ENCODE measurements at regions not wholly inside any gene's neighbourhood (a gene's known extent, or its start where the extent isn't known, plus 50 kb on each side); places are given as distances from the start of the nearest gene placed in this dataset.
"Not testable (repeated sequence)": the region's sequence is repeated elsewhere in the genome, so short reads cannot be mapped to it uniquely, and the experiment has no call there.

- no peak for DNase-seq
Measured at GRCh38 chr1:30525971-30526651, 197.3 kb downstream of the MATN1 start.

- DNase-seq: no peak
Measured at GRCh38 chr1:30525631-30525970, 197.8 kb downstream of the MATN1 start.

GRCh38 chr1:30524840-30525617, 198.4 kb downstream of the MATN1 start:
- DNase-seq: no peak

DNA sequence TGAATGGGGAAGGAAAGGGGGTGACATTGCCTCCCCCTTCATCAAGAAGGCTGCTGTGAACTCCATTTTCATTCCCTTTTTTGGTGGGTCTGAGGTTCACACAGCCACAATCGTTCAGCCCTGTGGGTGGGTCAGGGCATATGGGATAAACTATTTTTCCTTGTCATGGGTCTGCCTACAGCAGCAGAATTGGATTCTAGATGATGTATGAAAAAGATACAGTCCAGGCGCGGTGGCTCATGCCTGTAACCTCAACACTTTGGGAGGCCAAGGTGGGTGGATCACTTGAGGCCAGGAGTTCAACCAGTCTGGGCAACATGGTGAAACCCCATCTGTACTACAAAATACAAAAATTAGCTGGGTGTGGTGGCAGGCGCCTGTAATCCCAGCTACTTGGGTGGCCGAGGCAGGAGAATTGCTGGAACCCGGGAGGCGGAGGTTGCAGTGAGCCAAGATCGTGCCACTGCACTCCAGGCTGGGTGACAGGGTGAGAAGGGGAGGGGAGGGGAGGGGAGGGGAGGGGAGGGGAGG, 199.3 kb downstream of the MATN1 start:
- DNase-seq: not testable (repeated sequence)

GRCh38 chr1:30523055-30524020, 200.0 kb downstream of the MATN1 start:
- no peak for DNase-seq

DNA sequence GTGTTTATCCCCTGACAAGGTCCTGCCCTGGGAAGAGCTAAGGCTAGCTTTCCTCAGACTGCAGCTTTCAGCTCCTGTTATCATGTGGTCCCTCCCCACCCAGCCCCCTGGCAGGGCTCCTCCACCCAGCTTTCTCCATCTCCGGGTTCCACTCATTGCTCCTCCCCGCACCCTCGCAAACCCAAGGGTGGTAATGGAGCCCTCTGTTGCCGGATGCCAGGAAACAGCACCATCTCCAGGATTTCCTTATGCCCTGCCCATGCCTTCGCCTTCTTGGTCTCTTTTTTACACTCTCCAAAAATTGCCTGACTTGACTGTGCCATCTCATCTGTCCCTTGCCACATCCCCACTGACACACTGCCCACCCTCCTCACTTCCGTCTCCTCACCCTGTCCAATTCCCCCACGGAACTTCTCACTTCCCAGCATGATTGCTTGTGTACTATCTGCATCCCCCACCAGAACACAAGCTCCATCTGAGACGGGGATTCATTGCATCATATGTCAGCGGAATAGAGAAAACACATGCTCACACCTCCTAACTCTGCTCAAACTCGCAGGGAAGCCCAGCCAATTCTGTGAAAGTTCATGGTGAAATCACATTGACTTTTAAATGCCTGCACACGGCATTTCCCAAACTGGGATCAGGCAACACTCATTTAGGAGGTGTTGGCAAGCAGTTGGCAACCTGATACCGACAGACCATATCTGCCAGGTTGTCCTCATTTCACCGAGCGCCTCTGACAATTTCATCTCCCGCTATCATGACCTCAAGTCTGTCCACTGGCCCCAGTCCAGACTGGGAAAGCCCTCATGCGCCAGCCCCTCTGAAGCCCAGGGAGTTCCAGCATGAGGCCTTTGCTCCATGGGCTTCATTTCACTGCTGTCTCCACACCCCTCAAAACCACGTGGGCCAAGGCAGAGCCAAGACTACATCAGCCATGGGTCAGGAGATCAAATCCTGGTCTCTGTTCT, 201.1 kb downstream of the MATN1 start:
- DNase-seq: no peak

DNA sequence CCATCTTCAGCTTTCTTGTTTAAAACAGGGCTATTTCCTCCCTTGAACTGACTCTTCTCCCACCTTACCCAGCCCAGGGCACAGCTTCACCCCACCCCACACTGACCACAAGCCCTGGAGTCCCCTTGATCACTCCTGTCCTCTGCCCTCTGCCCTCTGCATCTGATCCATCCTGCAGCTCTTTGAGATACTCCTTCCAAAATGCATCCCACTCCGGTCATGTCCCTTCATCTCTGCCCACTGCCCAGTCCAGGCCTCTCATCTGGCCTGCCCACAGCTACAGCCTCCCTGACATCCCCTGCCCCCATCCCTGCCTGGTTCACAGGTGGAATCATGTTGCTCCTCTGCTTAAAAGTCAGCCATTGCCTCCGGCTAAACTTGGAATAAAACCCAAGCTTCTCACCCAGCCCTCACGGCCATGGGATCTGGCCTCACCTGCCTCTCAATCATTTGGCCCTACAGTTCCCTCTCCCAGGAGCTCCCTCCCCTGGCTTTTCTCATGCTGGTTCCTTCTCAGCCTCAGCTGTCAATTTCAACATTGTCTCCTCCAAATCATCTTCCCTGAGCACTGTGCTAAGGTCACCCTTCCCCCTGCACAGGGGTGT, 202.0 kb downstream of the MATN1 start:
- DNase-seq: no peak

- DNase-seq: no peak
Measured at GRCh38 chr1:30520476-30520875, 202.9 kb downstream of the MATN1 start.

DNA sequence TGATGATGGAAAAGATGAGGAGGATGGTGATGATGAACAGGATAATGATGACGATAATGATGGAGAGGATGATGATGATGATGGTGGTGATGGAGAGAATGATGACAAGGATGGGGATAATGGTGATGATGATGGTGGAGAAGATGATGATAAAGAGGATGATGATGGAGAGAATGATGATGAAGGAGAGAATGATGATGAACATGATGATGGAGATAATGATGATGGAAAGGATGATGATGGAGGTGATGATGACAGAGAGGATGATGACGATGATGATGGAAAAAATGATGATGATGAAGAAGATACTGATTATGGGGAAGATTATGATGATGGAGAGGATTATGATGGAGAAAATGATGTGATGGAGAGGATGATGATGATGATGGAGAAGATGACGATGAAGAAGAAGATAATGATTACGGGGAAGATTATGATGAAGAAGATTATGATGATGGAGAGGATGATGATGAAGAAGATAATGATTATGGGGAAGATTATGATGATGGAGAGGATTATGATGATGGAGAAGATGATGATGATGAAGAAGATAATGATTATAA, 204.1 kb downstream of the MATN1 start:
- no peak for DNase-seq

DNA sequence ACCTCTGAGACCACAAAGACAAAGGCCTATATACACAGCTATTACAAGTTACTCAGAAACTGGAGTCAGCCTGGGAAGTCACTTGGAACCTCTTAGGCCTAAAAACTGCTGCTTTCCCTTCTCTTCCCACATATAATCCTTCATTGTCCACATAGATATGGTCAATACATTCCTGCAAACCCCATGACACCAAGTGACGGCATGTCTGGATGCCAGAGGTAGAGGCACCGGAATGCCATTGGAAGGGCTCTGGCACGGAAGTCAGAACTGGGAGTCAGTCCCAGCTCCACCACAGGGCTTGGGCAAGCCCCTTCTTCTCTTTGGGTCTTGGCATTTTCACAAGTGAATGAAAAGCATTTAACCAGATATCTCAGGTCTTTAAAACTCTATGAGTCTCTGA, 204.7 kb downstream of the MATN1 start:
- no peak for DNase-seq

DNA sequence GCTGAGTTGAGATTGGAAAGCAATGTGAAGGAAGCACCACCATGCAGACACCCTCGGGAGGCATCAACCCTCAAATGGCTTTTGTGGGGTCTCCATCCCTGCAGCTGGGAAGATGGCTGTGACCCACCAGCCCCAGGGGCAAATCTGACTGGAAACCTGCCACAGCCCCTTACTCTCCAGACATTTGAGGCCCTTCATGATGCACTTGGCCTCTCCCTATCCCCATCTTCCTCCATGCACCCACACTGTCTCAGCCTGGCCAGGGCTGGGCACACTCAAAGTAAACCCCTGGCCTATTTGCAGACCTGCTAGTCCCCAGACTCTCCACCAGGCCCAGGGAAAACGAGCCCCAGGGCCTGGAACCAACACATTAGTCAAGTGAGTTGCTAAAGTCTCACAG, 205.2 kb downstream of the MATN1 start:
- DNase-seq: no peak

- DNase-seq: not testable (repeated sequence)
Measured at GRCh38 chr1:30517666-30518065, 205.7 kb downstream of the MATN1 start.

DNA sequence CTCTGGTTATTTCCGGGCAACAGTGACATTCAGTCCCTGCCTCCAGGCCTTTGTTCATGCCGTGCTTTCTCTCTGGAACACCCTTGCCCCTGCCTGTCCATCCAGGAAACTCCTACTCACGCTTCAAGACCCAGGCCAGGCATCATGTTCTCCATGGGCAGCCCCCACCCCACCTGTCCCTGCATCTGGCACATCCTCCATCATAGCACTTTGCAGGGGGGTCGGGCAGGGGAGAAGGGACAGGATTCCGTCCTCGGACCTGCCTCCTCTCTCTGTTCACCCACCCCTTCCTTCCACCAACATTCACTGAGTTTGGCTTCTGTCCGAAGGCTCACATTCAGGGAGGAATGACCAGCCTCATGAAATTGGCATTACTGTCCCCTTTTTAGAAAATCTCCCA, 206.1 kb downstream of the MATN1 start:
- not testable (repeated sequence) for DNase-seq

- no peak for DNase-seq
Measured at GRCh38 chr1:30516485-30516858, 206.9 kb downstream of the MATN1 start.

DNA sequence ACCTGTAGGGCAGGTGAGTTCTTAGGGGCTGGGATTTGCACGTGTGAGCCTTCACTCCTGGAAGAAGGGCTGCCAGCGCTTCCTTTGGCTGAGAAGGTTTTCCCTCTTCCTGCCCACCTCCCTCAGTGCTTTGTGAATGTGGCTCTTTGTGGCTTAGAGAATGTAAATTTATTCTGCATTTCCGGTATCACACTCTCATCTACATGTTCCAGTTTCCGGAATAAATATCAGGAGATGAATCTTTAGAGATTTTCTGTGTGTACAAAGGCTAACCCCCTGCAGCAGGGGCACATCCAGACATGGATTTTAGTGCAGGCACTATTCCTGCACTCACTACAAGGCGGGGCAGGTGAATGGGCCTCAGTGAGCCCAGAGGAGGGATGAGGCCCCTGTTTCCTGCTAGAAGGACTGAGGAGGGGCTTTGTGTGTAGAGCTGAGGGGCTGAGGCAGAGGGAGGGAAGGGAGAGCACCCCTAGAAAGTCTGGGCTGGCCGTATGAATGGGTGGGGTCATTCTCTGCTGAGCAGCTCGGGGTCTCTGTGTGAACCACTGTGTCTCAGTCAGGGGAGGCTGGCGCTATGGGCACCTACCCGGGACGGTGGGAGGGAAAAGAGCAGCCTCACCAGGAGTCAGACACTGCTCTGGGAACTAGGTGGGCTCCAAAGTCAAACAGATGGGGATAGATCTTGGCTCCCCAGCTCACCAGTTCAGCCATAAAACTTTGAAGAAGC, 207.5 kb downstream of the MATN1 start:
- DNase-seq: no peak

DNA sequence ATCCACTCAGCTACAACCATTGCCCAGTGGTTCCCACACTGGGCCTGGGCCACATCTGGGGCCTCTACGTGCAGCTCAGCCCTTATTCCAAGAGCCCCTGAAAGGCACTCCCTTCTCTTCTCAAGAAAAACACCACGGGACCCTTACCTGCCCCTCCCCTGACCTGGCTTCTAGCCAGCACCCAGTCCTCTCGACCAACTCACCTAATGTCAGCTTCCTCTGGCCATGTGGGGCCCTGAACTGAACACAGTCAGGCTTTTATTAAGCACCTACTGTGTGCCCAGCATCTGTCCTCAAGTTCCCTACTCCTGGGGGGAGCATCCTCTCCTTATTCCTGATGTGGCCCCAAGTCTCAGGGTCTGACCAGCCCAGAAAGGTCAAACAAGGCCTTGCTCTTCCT, 208.4 kb downstream of the MATN1 start:
- no peak for DNase-seq

- no peak for DNase-seq
Measured at GRCh38 chr1:30514137-30514654, 209.2 kb downstream of the MATN1 start.

- DNase-seq: no peak
Measured at GRCh38 chr1:30513396-30514136, 209.8 kb downstream of the MATN1 start.

DNA sequence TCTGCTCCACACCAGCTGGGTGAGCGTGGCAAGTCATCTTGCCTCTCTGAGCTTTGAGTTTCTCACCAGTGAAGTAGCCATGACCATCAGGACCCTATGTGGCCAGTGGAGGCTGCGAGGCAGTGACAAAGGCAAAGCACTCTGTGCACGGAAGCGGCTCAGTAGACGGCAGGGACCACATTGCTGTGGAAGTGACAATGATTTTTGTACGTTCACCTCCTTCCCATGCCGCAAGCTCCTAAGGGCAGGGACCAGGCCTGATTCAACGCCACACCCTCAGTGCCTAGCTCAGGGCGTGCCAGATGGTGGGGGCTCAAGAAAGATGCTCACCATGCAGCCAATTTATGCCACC, 210.5 kb downstream of the MATN1 start:
- no peak for DNase-seq
